ENCODE measurements at regions not wholly inside any gene's neighbourhood (a gene's known extent, or its start where the extent isn't known, plus 50 kb on each side); places are given as distances from the start of the nearest gene placed in this dataset.
"Not testable (repeated sequence)": the region's sequence is repeated elsewhere in the genome, so short reads cannot be mapped to it uniquely, and the experiment has no call there.

- DNase-seq: no peak
Measured at GRCh38 chr2:114066186-114066747, 176.4 kb downstream of the ACTR3 start.

- DNase-seq: peak; percentile 30
Measured at GRCh38 chr2:114068438-114068837, 178.5 kb downstream of the ACTR3 start.

GRCh38 chr2:114076961-114077360 lies 187.1 kb downstream of the ACTR3 start:
- no peak for DNase-seq

GRCh38 chr2:114079366-114080004 lies 189.6 kb downstream of the ACTR3 start:
- no peak for DNase-seq

- no peak for DNase-seq
Measured at GRCh38 chr2:114082731-114083433, 193.0 kb downstream of the ACTR3 start.

GRCh38 chr2:114083717-114084387 lies 194.0 kb downstream of the ACTR3 start:
- no peak for DNase-seq

- DNase-seq: no peak
Measured at GRCh38 chr2:114085238-114085637, 195.3 kb downstream of the ACTR3 start.

- no peak for DNase-seq
Measured at GRCh38 chr2:114085992-114086391, 196.1 kb downstream of the ACTR3 start.

GRCh38 chr2:114089636-114090319 lies 199.9 kb downstream of the ACTR3 start:
- no peak for DNase-seq

- no peak for DNase-seq
Measured at GRCh38 chr2:114091010-114091409, 201.1 kb downstream of the ACTR3 start.

GRCh38 chr2:114108249-114108648 lies 218.4 kb downstream of the ACTR3 start:
- DNase-seq: no peak

- DNase-seq: peak; percentile 10
Measured at GRCh38 chr2:114108824-114109416, 219.0 kb downstream of the ACTR3 start.

GRCh38 chr2:114111329-114111728 lies 221.4 kb downstream of the ACTR3 start:
- no peak for DNase-seq

GRCh38 chr2:114113518-114113917 lies 223.6 kb downstream of the ACTR3 start:
- DNase-seq: peak; percentile 28

- no peak for DNase-seq
Measured at GRCh38 chr2:114118088-114118487, 228.2 kb downstream of the ACTR3 start.

GRCh38 chr2:114119862-114120261 lies 230.0 kb downstream of the ACTR3 start:
- DNase-seq: peak; percentile 79

- DNase-seq: peak; percentile 91
Measured at GRCh38 chr2:114122930-114123329, 233.0 kb downstream of the ACTR3 start.

- no peak for DNase-seq
Measured at GRCh38 chr2:114123925-114124324, 234.0 kb downstream of the ACTR3 start.

- no peak for DNase-seq
Measured at GRCh38 chr2:114127372-114127771, 237.5 kb downstream of the ACTR3 start.

GRCh38 chr2:114128263-114128662 lies 238.4 kb downstream of the ACTR3 start:
- no peak for DNase-seq

- no peak for DNase-seq
Measured at GRCh38 chr2:114128725-114129124, 238.8 kb downstream of the ACTR3 start.

- DNase-seq: not testable (repeated sequence)
Measured at GRCh38 chr2:114132050-114132449, 242.2 kb downstream of the ACTR3 start.

- DNase-seq: no peak
Measured at GRCh38 chr2:114134146-114134545, 244.3 kb downstream of the ACTR3 start.
